Adrenal gland (tissue), 5 donors: ENCODE measurements at regions not wholly inside any gene's neighbourhood (a gene's known extent, or its start where the extent isn't known, plus 50 kb on each side); places are given as distances from the start of the nearest gene placed in this dataset.
"Not testable (repeated sequence)": the region's sequence is repeated elsewhere in the genome, so short reads cannot be mapped to it uniquely, and the experiment has no call there.

Experiments used
- CTCF ChIP-seq, 6 experiments: fragments of 450-650 bp in 4 of 6; fragments of 200-600 bp in 2 of 6; sonication (generic) in 1 of 6; IDR thresholded peaks; 1 replicate in 5 of 6; 2 replicates in 1 of 6; pipeline versions ENCODE4 v1.5.1 to v1.8.0; 2016 to 2021; ENCODE audit warnings: antibody characterized with exemption in 6 of 6, mild to moderate bottlenecking in 2 of 6, moderate library complexity in 1 of 6
- POLR2A ChIP-seq, 2 donors: fragments of 450-650 bp; IDR thresholded peaks; one replicate each; pipeline ENCODE4 v1.6.1; 2017; ENCODE audit warnings: antibody characterized with exemption in 2 of 2, mild to moderate bottlenecking in 2 of 2, moderate library complexity in 1 of 2
- donor health status: DM: no; HTN: no; CAD: no.

GRCh38 chr9:41026912-41027676 lies 101.4 kb downstream of the FOXD4L6 start:
- not testable (repeated sequence) for TF ChIP-seq CTCF, POLR2A (IDR thresholded peaks at IDR 0.05)
